ENCODE measurements at regions not wholly inside any gene's neighbourhood (a gene's known extent, or its start where the extent isn't known, plus 50 kb on each side); places are given as distances from the start of the nearest gene placed in this dataset.

GRCh38 chr9:96047116-96047639, 171.7 kb downstream of the ERCC6L2 start:
- TF ChIP-seq CTCF (IDR thresholded peaks at IDR 0.05) (no peak), POLR2A (IDR thresholded peaks at IDR 0.05) (no peak), EP300 (IDR thresholded peaks at IDR 0.05; ENCODE audit: low read depth) (no peak), POLR2AphosphoS5 (IDR thresholded peaks at IDR 0.05) (no peak)
